G401 (cell line): ENCODE measurements at regions not wholly inside any gene's neighbourhood (a gene's known extent, or its start where the extent isn't known, plus 50 kb on each side); places are given as distances from the start of the nearest gene placed in this dataset.
A peak's percentile ranks its signal among the peaks of the same experiment; 100 is the strongest.

Source experiments
- DNase-seq: peaks from one replicate; pipeline ENCODE4 v3.0.0-alpha.2; 2015; ENCODE audit warnings: low spot score
- in situ Hi-C: cut with HindIII; loops from 2 replicates; pipeline ENCODE4 v1.10.0; 2016; ENCODE audit warnings: low sequenced_read_pairs, mixed read lengths

DNA sequence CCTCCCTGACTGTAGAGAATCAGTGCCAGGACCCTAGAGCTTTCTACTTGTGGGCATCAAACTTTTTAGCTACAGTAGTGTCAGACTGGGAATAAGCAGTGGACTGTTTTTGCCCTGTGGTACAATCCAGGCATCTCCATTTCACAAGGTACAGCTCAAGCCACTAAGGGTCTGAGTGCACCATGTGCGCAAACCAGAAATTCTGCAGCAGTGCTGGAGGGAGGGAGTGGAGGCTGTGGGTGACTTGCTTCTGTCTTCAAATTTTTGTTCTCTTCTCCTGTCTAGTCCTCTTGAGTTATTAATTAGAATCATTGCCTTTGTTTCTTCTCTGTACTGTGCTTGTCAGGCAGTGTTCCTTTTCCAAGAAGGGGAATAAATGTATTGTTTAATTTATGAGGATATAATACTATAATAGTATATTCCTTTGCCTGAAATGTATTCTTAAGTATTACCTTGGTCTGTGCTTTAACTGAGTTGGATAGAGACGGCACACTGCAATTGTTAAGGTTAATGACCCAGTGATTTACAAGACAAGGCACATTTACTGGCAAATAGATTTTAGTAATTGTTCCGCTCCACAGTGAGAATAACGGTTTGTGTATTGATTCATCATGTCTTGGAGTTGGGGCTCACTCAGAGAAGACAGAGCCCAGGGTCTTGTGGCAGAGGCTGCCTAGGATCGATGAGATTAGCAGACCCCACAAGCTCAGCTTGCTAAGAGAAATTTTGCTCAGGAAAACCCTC lies 390.6 kb upstream of the CFAP20DC start:
- no peak for DNase-seq
- in situ Hi-C loops: no loop called here

DNA sequence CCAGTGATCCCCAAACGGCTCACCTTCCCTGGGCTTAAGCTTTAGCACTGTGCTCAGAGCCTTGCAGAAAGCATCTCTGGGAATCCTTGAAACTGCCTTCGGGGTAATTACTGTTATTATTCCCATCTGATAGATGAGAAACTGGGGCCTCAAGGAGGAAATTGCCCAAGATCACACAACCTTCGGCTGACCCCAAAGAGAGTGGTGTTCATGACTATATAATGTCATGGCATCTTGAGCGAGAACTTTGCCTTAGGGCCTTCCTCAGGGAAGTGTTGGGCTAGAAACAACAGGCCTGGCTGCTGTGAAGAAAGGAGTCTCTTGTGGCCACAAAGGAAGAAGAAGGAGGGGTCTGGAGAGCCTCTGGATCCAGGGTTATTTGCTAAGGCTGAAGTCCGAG lies 388.7 kb upstream of the CFAP20DC start:
- DNase-seq: no peak
- in situ Hi-C loops: no loop called here

GRCh38 chr3:59436164-59436958 lies 386.5 kb upstream of the CFAP20DC start:
- in situ Hi-C loops: no loop called here
- DNase-seq: peak; percentile 27

- in situ Hi-C loops: no loop called here
- DNase-seq: no peak
These were observed 383.7 kb upstream of the CFAP20DC start for GRCh38 chr3:59433546-59433945.

DNA sequence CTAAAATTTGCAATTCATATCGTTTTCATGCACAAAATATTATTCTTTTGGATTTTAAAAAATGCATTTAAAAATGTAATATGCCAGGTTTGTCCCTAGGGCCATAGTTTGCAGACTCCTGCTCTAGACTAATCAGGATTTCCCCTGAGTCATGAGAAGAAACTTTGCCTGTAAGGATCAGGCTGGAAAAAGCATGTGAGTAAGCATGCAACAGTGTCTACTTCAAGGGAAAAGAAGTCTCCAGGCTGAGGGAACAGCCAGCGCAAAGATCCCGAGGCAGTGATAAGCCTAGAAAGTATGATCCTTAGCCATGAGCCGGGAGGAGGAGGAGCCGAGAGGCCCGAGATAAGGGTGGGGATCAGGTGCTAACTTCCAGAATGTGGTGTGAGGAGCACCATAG lies 382.8 kb upstream of the CFAP20DC start:
- in situ Hi-C loops: no loop called here
- no peak for DNase-seq

DNA sequence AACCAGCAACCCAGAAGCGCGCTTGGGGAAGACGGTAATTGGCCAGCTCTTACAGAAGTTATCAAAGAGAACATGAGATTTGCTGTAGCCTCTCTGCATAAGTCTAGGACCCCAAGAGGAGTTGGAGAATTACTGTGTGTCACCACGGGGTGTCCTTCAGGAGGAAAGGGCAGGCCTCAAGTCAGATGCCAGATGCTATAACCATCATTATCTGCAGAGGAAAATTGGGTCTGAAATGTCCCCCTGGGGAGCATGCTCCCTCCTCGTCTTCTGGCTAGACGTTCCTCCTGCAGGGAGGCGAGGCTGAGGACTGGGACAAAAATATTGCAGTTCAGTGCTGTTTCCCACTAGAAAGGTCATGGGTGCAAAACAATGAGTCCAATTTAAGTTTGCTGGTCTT lies 380.5 kb upstream of the CFAP20DC start:
- in situ Hi-C loops: no loop called here
- no peak for DNase-seq

- no peak for DNase-seq
- in situ Hi-C loops: no loop called here
These were observed 379.4 kb upstream of the CFAP20DC start for GRCh38 chr3:59429198-59429597.

DNA sequence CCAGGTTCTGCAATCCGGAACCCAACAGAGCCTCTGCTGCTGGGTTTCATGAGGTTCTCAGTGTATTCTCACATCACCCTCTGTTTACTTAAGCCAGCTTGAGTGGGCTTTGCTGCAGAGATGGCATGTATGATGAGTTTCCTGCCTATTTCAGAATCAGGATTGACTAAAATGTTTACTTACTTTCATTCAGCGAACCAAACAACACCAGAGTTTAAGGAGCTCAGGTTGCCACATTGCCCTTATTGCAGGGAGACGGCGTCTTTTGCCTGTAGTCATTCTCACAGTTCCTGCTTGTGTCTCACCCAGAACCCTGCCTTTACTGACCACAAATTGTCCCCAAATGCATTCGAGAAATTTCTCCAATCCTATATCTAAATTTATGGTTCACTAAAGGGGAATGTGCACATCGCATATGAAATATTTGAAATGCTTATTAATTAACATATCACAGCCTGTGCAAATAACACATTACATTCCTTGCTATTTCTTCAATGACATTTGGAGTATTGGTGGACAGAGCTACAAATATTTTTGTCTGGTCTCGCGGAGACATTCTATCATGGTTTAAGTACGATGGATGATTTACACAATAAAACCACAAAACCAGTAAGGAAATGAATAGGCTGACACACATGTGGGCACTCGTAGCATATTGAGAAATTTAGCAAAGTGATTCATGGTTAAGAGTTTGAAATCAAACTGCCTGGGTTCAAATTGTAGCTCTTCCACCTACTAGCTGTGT lies 377.2 kb upstream of the CFAP20DC start:
- in situ Hi-C loops: no loop called here
- DNase-seq: no peak

GRCh38 chr3:59425942-59426341 lies 376.1 kb upstream of the CFAP20DC start:
- no peak for DNase-seq
- in situ Hi-C loops: no loop called here

- in situ Hi-C loops: no loop called here
These were observed 375.5 kb upstream of the CFAP20DC start for GRCh38 chr3:59425371-59425770.

GRCh38 chr3:59424268-59425010 lies 374.6 kb upstream of the CFAP20DC start:
- in situ Hi-C loops: no loop called here
- DNase-seq: peak; percentile 2

More at GRCh38 chr3:59425371-59425770, 375.5 kb upstream of the CFAP20DC start:
- DNase-seq: no peak

DNA sequence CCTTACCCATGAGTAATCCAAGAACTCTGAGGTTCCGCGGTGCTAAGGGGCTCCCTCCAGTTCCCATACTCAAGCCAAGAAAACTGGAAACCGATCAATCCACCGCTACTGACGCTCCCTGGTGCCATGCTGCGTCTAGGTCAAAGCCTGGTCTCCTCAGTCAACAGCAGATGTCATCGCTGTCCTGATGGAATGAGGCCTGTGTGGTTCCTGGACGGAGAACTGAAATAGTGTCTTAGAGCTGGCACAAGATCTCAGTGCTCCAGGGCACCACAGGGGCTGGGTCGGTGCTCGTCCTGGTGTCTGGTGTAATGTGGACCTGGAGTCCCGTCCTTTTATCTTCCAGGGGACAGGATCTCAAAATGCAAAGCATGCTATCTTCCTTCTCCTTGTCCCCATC lies 373.9 kb upstream of the CFAP20DC start:
- in situ Hi-C loops: no loop called here
- DNase-seq: peak; percentile 59

DNA sequence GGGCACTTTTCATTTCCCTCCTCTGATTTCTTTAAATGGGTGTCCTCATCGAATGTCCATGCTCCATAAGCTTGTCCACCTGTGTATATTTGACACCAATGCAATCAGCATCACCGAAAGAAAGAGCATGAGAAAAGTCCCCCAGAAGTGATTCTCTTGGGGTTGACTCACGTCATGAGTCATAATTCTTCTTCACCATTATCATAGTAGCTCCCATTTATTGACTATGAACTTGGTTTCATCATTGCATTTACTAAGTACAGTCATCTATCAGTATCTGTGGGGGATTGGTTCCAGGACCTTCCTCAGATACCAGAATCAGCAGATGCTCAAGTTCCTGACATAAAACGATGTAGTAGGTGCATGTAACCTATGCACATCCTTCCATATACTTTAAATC lies 372.5 kb upstream of the CFAP20DC start:
- in situ Hi-C loops: no loop called here
- no peak for DNase-seq

- in situ Hi-C loops: no loop called here
- peak; percentile 52 for DNase-seq
These were observed 369.0 kb upstream of the CFAP20DC start for GRCh38 chr3:59418836-59419235.

DNA sequence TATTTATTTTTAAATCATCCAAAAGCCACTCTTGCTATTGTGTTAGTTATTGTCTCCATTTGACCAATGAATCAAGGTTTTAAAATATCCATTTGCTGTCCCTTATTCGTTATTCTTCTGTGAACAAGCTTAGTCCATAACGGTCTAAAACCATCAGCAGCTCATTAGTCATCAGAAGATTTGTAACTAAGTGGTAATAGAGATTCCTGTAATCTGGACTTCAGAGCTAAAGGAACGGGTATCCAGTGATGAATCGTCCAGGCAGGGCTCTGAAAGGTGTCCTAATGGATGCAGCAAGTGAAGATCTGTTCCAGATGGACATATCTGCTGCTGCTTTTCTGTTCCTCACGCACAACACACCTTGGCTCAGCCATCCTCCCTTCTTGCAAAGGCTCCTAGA lies 362.7 kb upstream of the CFAP20DC start:
- no peak for DNase-seq
- in situ Hi-C loops: no loop called here

DNA sequence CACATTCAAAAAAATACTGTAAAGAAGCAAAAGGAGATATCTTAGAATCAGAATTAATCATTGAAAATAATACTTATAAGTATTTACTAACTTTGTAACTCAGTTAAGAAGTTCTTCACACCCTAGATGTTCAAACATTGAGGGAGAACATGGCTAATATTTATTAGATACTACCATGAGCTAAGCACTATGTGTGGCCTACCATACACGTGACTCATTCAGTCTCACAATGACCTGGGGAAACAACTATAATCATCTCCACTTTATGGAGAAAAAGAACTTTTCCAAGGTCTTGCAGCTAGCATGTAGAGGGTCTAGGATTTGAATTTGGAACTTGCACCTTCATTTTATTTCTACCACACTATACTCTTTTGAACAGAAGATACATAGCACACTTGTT lies 361.9 kb upstream of the CFAP20DC start:
- DNase-seq: no peak
- in situ Hi-C loops: no loop called here

GRCh38 chr3:59411186-59411585 lies 361.4 kb upstream of the CFAP20DC start:
- in situ Hi-C loops: no loop called here
- no peak for DNase-seq

DNA sequence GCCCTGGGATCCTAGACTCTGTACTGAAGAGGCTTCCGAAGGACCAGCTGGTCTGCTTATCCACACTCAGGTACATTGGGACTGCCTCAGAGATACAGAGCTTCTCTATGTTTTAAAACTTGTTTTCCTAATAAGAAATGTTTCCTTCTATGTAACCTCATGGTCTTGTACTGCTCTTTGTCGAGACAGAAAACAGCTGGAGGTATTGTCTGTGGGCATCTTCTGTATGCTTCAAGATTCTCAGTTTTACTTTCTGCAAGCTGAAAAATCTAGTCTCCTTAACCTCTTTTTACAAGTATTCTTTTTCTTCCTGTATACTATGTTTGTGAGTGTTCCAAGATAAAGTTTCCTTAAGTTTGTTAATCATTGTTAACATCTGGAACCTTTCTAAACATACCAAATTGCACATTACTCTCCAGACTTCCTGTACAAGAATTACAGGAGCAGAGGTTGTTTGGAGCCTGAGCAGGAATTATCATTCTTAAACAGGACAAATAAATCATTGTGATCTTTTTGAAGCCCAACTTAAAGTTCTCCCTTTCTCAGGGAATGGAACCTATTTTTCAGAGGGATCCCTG lies 358.3 kb upstream of the CFAP20DC start:
- in situ Hi-C loops: no loop called here
- no peak for DNase-seq

GRCh38 chr3:59407425-59407824 lies 357.6 kb upstream of the CFAP20DC start:
- in situ Hi-C loops: no loop called here
- no peak for DNase-seq
